ENCODE measurements at regions not wholly inside any gene's neighbourhood (a gene's known extent, or its start where the extent isn't known, plus 50 kb on each side); places are given as distances from the start of the nearest gene placed in this dataset.
"Not testable (repeated sequence)": the region's sequence is repeated elsewhere in the genome, so short reads cannot be mapped to it uniquely, and the experiment has no call there.

- TF ChIP-seq ATF2 (IDR thresholded peaks at IDR 0.05; ENCODE audit: low read length); CTCF (IDR thresholded peaks at IDR 0.05; ENCODE audit: control extremely low read depth in 1 of 3, insufficient read depth in 1 of 3, low read depth in 1 of 3, low read length in 3 of 3); CHD1 (IDR thresholded peaks at IDR 0.05; ENCODE audit: low read depth, low read length); POLR2A (IDR thresholded peaks at IDR 0.05; ENCODE audit: control extremely low read depth in 1 of 2, low read depth in 2 of 2, low read length in 2 of 2); POLR2AphosphoS5 (IDR thresholded peaks at IDR 0.05; ENCODE audit: low read depth, low read length); SIRT6 (IDR thresholded peaks at IDR 0.05; ENCODE audit: low read length); MAFK (IDR thresholded peaks at IDR 0.05; ENCODE audit: low read depth, low read length); MAX (IDR thresholded peaks at IDR 0.05); USF2 (IDR thresholded peaks at IDR 0.05; ENCODE audit: low read length): not testable (repeated sequence)
These were observed 278.6 kb upstream of the PLET1 start for GRCh38 chr11:112539281-112539555.

All from H1 (cell line).